ENCODE measurements at regions not wholly inside any gene's neighbourhood (a gene's known extent, or its start where the extent isn't known, plus 50 kb on each side); places are given as distances from the start of the nearest gene placed in this dataset.

- TF ChIP-seq ZFP30 (CRISPR knock-in tag; IDR thresholded peaks at IDR 0.05) (no peak), TOX (CRISPR knock-in tag; IDR thresholded peaks at IDR 0.05; ENCODE audit: borderline replicate concordance) (no peak), ESRRG (CRISPR knock-in tag; IDR thresholded peaks at IDR 0.05) (no peak), ISL1 (CRISPR knock-in tag; IDR thresholded peaks at IDR 0.05) (no peak), PATZ1 (CRISPR knock-in tag; IDR thresholded peaks at IDR 0.05; ENCODE audit: borderline replicate concordance) (no peak), CSRNP3 (CRISPR knock-in tag; IDR thresholded peaks at IDR 0.05) (no peak), ZNF8 (CRISPR knock-in tag; IDR thresholded peaks at IDR 0.05) (no peak), GLIS3 (CRISPR knock-in tag; IDR thresholded peaks at IDR 0.05) (no peak), ARNTL (CRISPR knock-in tag; IDR thresholded peaks at IDR 0.05; ENCODE audit: borderline replicate concordance, low read depth) (no peak), OSR1 (CRISPR knock-in tag; IDR thresholded peaks at IDR 0.05) (no peak), TCF4 (CRISPR knock-in tag; IDR thresholded peaks at IDR 0.05; ENCODE audit: borderline replicate concordance) (no peak), BACH2 (CRISPR knock-in tag; IDR thresholded peaks at IDR 0.05; ENCODE audit: borderline replicate concordance) (no peak), CSDC2 (CRISPR knock-in tag; IDR thresholded peaks at IDR 0.05) (no peak), ZC3H10 (CRISPR knock-in tag; IDR thresholded peaks at IDR 0.05) (no peak), TSHZ2 (CRISPR knock-in tag; IDR thresholded peaks at IDR 0.05) (no peak), RARB (CRISPR knock-in tag; IDR thresholded peaks at IDR 0.05) (no peak)
- ATAC-seq = no peak
Observed at GRCh38 chr17:36749493-36749892, 148.1 kb downstream of the MRM1 start.

- no peak for ATAC-seq
- TF ChIP-seq ESRRG (CRISPR knock-in tag; IDR thresholded peaks at IDR 0.05) = no peak
- no peak for TF ChIP-seq POU6F1 (CRISPR knock-in tag; IDR thresholded peaks at IDR 0.05; ENCODE audit: borderline replicate concordance, low read depth)
- TF ChIP-seq PATZ1 (CRISPR knock-in tag; IDR thresholded peaks at IDR 0.05; ENCODE audit: borderline replicate concordance) = no peak
- TF ChIP-seq TOX (CRISPR knock-in tag; IDR thresholded peaks at IDR 0.05; ENCODE audit: borderline replicate concordance) = no peak
- TF ChIP-seq TSHZ2 (CRISPR knock-in tag; IDR thresholded peaks at IDR 0.05) = no peak
- TF ChIP-seq CSRNP3 (CRISPR knock-in tag; IDR thresholded peaks at IDR 0.05) = no peak
- no peak for TF ChIP-seq ZNF8 (CRISPR knock-in tag; IDR thresholded peaks at IDR 0.05)
Observed at GRCh38 chr17:36750316-36750885, 149.0 kb downstream of the MRM1 start.
